Stimulated activated CD8-positive, alpha-beta memory T cell treated with anti-CD3 and anti-CD28 coated beads, Interleukin-15, amount 100 ng/mL, for 24 hours (primary cell): ENCODE measurements at regions not wholly inside any gene's neighbourhood (a gene's known extent, or its start where the extent isn't known, plus 50 kb on each side); places are given as distances from the start of the nearest gene placed in this dataset.

Experiments used
- DNase-seq: peaks from one replicate; pipeline ENCODE4 v3.0.0-alpha.2; 2020; ENCODE audit warnings: low read depth

DNA sequence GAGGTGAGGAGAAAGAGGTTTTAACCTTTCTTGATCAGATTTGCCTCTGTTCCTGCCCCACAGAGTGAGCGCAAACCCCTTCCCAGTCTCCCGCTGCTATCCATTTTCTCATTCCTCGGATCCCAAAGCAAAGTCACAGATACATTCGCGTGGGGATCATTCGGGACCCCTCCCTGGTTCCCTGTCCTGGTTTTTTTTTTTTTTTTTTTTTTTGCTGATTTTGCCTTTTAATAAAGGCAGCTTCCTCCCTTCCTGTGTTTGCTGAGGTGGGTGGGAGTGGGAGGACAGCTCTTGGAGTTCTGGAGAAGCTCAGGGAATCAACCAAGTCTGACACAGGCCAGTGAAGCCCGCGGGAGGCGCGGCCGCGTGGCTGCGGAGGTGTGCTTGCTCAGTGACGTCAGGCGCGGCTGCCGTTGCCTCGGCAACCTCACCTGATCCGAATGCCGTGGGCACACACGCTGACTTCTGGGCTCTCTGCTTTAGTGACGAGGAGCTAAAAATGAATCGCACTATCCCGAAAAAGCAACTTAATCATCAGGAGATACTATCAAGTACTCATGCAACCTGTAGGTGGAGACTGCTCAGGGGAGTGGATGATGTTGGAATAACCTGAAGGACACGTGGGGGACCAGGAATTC, 106.4 kb downstream of the TBX19 start:
- DNase-seq, result peak; percentile 48

DNA sequence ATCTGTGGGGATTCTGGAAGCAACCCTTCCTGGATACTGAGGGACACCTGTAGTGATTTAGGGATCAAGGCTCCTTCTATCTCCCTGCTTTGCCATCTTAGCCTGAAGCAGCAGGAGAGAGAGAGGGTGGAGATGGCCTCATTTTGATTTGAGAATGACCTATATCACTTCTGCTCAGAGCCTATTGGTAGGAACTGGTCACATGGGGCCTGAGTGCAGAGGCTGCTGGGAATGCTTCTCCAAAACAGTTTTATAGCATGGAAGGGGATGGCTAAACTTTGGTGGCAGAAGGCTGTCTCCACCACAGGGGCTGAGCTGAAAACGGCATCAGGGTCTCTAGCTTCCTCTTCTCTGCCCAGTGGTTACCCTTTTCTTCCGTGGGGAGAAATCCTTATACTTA, 105.8 kb downstream of the TBX19 start:
- no peak for DNase-seq

GRCh38 chr1:168381850-168382249, 101.2 kb downstream of the TBX19 start:
- DNase-seq, result no peak

DNA sequence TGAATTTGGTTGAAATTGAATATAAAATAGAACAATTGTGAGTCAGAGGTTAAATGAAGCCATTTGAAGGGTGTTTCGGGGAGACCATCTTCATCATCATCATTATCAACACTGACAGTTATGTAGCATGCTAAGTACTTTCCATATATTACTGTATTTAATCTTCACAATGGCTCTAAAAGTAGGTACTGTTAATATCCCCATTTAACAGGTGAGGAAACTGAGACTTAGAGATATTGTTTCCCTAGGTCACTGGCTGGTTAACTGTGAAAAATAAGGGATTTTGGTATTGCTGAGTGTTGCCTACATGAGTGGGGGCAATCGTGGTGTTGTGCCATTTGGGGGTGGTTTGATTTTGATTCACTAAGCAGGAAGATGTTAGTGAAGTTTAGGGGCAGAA, 100.3 kb downstream of the TBX19 start:
- DNase-seq, result no peak

GRCh38 chr1:168379104-168379860, 98.6 kb downstream of the TBX19 start:
- DNase-seq, result no peak

- no peak for DNase-seq
Observed at GRCh38 chr1:168375566-168376300, 95.1 kb downstream of the TBX19 start.

DNA sequence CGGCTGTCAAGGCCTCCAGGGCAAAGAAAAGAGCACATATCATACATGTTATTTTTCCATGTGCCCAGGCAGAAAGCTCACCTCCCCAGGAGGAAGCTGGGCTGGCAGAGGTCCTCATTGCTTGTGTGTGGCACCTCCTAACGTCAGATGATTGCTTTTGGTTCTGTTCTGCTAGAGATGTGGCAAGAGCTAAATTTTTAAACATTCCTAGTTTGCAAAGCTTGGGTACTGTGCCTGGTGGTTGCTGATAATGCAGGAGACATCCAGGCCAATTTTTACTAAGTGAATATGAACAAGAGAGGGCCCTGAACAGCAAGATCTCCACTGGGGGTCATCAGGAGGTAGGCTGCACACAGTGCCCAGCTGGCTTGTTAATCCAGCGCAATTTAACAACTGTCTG, 93.9 kb downstream of the TBX19 start:
- no peak for DNase-seq

DNA sequence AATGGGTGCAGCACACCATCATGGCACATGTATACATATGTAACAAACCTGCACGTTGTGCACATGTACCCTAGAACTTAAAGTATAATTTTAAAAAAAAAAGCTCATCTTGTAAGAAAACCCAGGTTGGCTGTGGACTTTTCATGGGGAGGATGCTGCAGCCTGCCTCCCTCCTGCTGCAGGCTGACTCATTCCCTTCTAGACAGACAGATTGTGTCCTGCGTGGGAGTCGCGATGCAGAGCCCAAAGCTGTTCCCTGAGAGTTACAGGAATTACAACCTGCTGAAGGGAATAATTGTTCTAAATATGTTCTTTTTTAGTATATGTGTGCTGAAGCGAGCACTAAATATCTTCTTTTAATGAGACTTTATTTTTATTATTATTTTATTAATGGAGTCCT, 93.2 kb downstream of the TBX19 start:
- no peak for DNase-seq

DNA sequence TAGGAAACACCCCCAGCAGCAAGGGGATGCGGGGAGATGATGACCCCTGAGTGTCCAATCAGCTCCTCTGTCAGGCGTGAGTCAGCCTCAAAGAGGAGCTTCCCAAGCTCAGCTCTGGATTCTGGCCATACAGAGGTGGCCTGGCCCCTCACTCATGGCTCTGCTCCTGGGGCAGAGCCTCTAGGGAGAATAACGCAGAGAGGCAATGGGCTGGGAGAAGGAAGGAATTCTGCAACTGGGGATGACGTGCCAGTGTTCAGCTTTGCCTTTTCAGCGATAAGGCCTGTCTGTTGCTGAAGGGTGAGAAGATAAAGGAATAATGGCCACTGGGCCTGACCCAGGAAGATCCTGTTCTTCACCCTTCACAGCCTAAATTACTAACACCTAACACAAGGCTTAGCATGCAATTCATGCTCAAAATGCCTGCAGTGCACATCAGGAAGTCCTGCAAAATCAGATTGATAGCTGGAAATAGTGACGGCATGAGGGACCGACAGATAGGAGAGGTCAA, 92.2 kb downstream of the TBX19 start:
- DNase-seq, result no peak

GRCh38 chr1:168372307-168372706, 91.6 kb downstream of the TBX19 start:
- DNase-seq, result no peak

GRCh38 chr1:168371477-168371876, 90.8 kb downstream of the TBX19 start:
- DNase-seq, result no peak

DNA sequence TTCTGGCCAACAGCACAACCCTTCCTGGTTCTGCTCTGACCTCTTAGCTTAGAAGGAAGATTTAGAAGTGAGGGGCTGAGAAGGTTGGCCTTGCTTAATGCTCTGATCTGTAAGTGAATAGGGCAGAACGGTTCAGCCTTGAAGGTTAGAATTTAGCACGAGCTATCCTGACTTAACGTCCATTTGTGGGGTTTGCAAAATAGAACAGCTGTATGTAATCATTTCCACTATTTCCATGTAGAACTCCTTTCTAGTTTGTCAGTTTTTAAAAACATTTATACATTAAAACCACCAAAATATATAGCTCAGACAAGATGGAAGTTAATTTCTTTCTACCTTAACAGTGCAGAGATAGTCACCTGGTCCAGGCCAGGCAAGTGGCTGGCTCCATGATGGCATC, 89.9 kb downstream of the TBX19 start:
- no peak for DNase-seq

- no peak for DNase-seq
Observed at GRCh38 chr1:168369655-168370054, 89.0 kb downstream of the TBX19 start.

DNA sequence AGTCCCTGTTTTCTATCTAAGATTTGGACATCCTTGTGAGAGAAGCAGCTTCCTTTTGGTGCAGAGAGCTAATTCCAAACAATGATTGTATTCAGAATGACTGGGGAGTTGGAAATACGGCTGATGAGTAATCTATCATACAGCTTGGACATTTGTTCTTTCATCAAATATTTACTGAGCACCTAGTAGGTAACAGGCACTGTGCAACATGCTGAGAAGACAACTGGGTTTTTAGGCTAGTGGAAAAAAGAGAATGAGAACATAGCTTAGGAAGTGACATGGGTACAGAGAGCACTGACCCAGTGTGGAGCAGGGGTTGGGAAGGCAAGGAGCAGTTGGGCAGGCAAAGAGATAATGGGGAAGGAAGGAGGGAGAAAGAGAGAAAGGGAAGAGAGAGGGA, 87.5 kb downstream of the TBX19 start:
- no peak for DNase-seq

- DNase-seq, result no peak
Observed at GRCh38 chr1:168365719-168366479, 85.2 kb downstream of the TBX19 start.
